Spleen (tissue), 7 donors: ENCODE measurements at regions not wholly inside any gene's neighbourhood (a gene's known extent, or its start where the extent isn't known, plus 50 kb on each side); places are given as distances from the start of the nearest gene placed in this dataset.

ENCODE experiments used
- CTCF ChIP-seq, 11 experiments: fragments of 200-600 bp in 7 of 11; fragments of 450-650 bp in 4 of 11; sonication (generic) in 4 of 11; IDR thresholded peaks in 8 of 11; conservative IDR thresholded peaks in 3 of 11; 1 replicate in 7 of 11; 2 replicates in 4 of 11; pipeline versions ENCODE4 v1.4.0 to v1.8.0; 2016 to 2021; ENCODE audit warnings: antibody characterized with exemption in 11 of 11, inconsistent platforms in 4 of 11, mild to moderate bottlenecking in 1 of 11
- POLR2A ChIP-seq, 3 donors: fragments of 450-650 bp; IDR thresholded peaks; one replicate each; pipeline ENCODE4 v1.5.1; 2017; ENCODE audit warnings: antibody characterized with exemption in 3 of 3, mild to moderate bottlenecking in 1 of 3
- donor health status: DM: no; HTN: no; CAD: no; lungs with moderate emphysema.
- donor health status: DM: no; HTN: no; CAD: no.
- donor health status: DM: no; HTN: no; CAD: no.

- TF ChIP-seq POLR2A (IDR thresholded peaks at IDR 0.05) (no peak), CTCF (IDR thresholded peaks at IDR 0.05 in 8 of 11, conservative IDR thresholded peaks at IDR 0.05 in 3 of 11) (no peak)
These were observed 427.8 kb upstream of the ZMIZ1 start for GRCh38 chr10:78640796-78641636.
